HG03571 (cell line): ENCODE measurements at regions not wholly inside any gene's neighbourhood (a gene's known extent, or its start where the extent isn't known, plus 50 kb on each side); places are given as distances from the start of the nearest gene placed in this dataset.

Source experiments
- ATAC-seq: cut with Tn5 transposase; IDR thresholded peaks from one replicate; pipeline ENCODE4 v1.9.1; 2021; ENCODE audit not compliant: unreplicated experiment

DNA sequence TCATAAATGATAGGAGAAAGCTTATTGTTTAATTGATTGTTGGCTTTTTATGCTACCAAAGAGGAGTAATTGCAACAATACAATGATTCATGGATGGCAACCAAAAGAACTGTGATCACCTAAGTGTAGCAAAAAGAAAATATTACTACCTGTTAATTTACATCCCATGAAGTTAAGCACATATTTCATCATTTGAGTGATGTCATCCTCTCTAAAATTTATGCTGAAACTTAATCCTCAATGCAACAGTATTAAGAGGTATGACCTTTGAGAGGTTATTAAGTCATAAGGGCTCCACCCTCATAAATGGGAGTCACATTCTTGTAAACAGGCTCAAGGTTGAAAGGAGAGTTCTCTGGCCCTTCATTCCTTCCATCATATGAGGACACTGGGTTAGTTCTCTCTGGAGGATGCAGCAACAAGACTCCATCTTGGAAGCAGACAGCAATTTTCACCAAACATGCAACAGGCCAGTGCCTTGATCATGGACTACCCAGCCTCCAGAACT is 190.6 kb upstream of the GRIK2 start:
- no peak for ATAC-seq

DNA sequence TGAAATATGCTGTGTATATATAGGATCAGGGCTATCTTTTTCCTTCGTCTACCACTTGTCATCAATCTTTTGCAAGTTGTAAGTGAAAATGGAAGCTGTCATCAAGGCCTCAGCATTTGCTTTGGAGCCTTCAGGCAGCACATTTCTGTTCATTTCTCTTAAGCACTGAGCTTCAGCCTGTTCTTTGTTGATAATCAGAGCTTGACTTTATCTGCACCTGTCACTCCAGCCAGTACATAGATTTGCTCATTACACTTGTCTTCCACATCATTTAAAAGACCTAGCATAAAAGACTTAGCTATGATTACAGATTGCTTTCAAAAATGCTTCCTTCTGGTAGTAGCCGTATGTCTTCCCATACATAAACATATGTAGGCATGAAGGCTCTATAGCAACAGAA is 189.8 kb upstream of the GRIK2 start:
- ATAC-seq, result no peak

DNA sequence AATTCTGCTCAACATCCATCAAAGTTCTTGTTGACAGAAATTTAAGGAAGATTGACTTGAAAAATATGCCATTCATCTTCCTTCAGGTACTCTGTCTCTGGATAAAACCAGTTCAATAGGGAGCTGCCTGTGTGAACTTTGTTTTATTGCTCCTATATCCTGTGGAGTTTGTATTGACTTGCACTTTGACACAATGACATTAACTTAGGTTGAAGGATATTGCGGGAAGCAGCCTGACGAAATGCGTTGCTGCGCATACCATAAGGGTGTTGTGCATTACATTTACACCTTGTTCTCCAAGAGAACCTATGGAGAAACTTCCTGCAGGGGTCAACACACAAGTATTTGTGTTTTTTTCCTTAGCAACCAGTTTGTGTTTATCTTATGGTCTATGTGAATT is 185.4 kb upstream of the GRIK2 start:
- ATAC-seq, result no peak

DNA sequence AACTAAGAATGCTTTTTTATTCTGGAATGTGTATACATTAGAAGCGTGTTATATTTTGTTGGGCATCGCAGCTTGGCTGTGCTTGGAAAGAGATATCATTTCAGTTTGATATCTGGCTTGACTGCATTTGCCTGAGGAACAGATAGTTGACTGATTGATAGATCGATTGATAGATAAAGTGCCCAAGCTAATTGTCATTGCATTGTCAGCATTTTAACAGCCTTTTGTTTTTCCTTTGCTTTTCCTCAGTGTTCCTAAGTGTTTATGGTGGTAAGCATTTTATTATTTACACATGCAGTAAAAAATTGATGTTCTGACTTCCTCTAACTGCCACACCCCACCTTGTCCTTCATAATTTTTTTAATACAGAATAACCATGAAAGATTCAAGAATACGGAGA is 180.9 kb upstream of the GRIK2 start:
- ATAC-seq, result no peak

DNA sequence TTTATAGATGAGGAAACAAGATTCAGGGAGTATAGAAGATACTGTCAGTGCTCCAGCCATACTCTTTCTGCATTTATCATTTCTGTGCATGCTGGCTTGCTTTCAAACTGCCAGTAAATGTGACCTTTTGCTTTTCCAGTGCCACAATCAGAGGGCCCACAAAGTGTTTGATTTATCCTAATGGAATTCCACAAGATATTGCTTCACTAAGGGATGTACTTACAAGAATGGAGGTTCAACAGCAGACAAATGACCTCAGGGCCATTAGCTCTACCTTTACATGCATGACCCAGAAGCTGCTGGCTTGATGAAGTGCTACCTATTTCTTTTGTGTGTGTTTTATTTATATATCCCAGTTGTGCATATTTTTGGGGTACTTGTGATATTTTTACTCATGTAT is 171.5 kb upstream of the GRIK2 start:
- ATAC-seq, result no peak

DNA sequence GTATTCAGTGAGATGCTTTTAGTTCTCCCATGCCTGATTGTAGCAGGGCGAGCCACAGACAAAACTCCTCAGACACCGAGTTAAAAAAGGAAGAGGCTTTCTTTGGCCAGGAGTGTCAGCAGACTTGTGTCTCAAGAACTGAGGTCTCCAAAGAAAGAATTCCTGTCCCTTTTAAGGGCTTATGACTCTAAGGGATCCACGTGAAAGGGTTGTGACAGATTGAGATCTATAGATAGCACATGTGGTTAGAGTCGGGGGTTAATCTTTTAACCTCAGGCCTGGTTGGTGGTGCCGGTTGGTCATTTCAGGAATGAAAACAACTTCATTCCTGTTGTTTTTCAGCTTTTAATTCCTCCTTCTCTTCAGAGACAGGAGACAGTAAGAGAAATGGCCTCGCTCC is 168.8 kb upstream of the GRIK2 start:
- ATAC-seq, result no peak

DNA sequence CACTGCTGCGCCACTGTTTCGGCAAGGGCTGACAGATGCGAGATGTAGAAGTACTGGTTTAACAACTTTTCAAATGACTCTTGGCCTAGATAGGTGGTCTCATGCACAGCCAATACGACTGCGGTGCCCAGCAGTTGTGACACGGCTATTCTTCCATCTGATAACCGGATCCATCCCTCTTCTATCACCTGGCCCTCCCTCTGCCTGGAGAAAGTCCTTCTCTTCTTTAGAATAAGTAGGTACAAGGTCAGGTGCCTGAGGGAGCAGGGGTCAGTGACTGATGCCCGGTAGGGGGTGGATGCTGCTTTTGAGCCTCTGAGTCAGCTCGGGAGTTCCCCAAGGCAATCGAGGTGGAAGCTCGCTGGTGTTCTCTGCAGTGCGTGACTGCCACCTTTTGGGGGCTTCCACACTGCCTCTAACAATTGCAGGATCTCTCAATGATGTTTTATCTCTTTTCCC is 166.8 kb upstream of the GRIK2 start:
- no peak for ATAC-seq

DNA sequence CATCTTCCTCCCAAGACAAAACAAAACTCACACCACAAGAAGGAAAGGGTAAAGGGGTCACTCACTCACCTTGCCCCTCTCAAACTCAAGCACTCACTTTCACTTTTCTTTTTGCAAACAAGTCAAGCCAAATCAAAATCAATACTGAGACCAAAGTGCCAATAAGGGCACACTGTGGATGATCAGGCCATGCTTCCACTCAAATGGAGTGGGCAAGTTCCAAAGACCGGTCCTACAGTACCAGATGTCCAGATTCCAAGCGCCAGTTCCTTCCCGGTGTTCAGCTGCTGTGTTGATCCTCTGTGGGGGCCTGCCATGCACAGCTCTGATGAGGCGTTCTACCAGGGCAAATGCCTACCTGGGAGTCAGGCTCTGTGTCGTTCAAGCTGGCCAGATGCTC is 162.6 kb upstream of the GRIK2 start:
- ATAC-seq, result no peak

DNA sequence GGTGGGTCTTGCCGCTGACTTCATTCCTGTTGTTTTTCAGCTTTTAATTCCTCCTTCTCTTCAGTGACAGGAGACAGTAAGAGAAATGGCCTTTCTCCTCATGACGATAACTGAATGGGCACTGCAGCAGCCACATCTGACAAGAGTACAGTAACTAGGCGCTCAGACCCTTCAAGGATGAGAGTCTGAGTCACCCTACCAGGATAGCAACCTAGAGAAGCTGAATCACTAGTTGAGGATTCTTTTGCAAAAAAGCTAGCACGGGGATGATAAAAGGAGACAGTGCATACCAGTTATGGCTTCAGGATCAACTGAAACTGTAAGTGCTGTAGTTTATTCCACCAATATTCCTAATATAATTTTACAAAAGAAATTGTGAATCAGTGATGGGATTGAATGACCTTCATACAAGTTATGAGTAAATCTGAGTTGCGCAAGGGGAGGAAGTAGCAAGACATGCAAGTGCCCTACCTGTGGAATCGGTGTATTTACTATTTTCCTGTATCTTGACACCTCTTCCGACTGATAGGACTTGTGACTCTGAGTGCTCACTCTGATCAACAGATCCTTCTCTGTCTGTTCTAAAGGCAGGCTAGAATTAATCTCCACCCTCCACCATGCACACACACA is 161.8 kb upstream of the GRIK2 start:
- no peak for ATAC-seq

DNA sequence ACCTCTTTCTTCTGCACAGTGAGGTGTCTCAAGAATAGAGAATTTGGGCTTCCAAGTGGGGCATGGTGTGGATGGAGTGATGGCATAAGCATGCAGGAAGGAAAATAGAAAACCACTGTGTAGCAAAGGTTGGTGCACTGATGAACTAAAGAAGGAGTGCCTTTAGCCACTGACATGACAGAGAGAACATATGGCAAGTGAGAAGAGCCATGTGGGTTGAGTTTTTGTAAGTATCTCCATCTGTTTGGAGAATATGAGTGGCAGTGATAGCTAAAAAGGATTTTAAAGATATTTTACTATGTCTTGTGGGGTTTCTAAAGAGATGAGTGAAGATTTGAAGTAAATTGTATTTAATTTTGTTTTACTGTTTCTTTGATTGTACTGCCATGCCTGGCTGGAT is 160.5 kb upstream of the GRIK2 start:
- ATAC-seq, result no peak

DNA sequence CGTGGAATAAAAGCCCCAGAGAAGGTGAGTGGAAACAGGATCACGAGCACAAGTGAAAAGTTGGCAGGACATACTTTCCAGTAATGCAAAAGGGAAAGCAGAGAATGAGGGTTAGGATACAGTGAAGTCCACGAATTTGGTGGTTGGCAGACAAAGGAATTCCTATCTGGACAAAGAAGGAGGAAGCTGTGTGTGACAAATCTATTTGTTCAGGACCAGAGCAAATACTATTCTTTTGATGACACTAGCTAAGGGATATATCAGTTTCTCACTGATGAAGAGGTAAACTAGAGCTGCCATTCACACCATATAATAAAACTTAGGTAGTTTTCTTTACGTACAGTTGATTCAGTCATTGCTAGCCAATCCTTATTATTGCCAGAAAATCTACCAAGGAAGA is 156.8 kb upstream of the GRIK2 start:
- no peak for ATAC-seq

DNA sequence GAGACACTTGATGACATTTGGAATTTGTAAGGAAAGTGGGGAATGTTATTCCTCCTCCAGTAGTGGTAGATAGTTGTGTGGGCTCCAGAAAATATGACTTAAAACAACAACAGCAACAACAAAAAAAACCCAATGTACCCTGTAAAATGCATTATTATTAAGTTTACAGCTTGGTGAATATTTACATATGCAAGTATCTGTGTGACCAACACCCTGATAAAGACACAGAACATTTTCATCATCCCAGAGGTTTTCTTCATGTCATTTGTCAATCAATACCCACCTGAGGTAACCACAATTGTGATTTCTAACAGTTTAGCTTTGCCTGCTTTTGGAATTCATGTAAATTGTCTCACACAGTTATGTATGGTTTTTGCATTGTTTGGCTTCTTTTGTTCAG is 152.1 kb upstream of the GRIK2 start:
- no peak for ATAC-seq

DNA sequence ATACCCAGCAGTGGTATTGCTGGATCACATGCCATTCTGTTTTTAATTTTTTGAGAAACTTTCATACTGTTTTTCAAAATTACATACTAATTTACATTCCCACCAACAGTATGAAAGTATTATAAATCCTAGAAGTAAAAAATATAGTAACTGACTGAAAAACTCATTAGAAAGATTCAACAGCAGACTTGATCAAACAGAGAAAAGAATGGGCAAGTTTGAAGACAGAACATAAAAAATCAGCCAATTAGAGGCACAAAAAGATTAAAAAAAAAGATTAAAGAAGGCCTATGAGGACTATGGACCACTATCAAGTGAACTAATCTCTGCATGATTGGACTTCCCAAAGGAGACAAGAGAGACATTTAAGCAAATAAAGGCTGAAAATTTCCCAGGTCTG is 144.0 kb upstream of the GRIK2 start:
- no peak for ATAC-seq

DNA sequence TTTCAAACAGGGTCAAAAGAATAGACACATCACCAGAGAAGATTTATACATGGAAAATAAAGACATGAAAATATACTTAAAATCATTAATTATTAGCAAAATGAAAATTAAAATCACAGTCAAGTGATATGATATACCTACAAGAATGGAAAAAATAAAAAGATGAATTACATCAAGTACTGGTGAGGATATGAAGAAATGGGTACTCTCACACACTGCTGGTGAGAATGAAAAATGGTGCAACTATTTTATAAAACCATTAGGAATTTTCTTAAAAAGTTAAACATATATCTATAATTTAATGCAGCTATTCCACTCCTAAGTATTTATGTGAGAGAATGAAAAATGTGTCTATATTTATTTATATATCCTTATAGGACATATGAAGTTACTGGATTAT is 136.3 kb upstream of the GRIK2 start:
- ATAC-seq, result no peak

DNA sequence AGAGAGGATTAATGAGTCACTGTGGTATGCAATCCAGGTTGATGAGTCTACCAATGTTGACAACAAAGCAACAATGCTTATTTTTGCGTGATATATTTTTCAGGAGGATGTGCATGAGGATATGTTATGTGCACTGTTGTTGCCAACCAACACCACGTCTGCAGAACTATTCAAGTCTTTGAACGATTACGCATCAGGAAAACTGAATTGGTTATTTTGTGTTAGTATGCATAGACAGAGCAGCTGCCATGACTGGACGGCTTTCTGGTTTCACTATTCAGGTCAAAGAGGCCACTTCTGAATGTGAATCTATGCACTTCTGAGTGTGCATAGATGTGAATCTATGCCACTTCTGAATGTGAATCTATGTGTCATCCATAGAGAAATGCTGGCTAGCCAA is 134.0 kb upstream of the GRIK2 start:
- no peak for ATAC-seq

DNA sequence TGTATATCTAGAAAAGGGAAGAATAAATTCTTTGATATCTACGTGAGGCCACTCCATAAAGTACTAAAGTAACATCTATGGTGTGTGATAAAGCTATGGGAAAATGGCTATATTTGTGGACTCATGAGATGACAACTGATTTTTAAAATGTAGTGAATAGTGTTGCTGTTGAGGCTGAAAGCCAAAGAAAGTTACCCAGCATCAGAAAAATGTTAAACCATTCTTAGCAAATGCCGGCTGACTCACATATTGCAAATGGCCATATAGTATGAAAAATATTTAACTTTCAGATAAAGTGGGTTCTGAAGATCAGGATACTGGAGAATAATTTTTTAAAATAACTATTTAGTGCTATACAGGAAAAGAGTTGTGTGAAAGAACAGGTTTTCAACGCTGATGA is 129.9 kb upstream of the GRIK2 start:
- no peak for ATAC-seq

DNA sequence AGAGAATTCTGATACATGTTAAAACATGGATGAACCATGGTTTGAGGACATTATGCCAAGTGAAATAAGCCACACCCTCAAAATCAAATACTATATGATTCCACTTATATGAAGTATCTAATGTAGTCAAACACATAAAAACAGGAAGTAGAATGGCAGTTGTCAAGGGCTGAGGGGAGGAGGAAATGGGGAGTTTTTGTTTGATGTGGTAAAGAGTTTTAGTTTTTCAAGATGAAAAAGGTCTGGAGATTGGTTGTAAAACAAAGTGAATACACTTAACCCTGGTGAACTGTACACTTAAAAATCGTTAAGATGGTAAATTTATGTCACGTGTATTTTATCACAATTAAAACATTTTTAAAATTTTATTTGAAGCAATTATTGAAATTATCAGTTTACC is 127.4 kb upstream of the GRIK2 start:
- no peak for ATAC-seq

DNA sequence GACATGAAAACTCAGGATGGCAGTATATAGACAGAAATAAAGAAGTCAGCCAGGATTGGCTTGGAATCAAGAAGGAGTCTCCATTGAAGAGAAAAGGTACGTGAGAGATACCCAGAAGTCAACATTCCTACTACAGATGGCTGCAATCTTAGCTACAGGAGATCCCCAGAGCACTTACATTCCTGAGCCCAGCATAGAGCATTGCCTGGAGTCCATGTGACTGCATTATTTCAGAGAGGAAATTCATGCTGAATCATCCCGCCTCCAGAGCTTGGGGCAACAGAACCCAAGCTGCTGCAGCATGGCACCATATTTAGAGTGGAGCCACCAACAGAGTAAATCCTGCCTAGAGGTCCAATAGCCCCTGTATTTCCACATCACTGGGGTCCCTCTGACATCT is 125.0 kb upstream of the GRIK2 start:
- no peak for ATAC-seq

DNA sequence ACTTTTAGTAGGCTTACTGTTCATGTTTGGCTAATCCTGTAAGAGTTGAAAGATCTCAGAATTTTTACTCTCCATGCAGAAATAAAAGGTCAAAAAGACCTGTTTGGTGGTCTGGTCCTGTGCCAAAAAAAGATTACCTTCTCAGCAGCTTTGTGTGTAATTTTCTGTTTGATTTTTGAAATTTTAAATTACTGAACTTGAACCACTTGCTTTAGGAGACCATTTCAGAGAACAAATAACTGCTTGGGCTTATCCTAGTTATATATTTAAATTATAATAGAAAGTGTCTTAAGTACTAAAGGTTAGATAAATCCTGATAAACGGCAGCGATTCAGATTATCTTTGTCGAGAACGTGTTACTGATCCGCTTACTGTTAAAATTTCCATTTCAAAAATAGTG is 118.3 kb upstream of the GRIK2 start:
- ATAC-seq, result no peak

DNA sequence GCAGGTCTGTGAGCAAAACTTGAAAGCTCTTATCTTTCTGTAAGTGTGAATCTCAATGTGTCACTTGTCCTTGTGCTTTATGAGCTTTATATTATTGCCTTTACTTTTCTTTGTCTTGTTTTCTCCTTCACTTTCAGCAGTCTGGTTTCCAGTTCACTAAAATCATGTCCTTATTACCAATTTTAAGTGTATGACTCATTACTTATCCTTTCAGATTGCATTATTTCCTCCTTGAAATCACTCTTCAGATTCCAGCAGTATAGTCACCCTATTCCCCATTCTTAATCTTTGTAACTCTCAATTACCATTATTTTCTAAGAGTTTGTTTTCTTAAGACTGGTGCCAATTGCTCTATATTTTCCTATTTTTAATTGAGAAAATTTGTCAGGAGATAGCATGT is 117.4 kb upstream of the GRIK2 start:
- no peak for ATAC-seq

DNA sequence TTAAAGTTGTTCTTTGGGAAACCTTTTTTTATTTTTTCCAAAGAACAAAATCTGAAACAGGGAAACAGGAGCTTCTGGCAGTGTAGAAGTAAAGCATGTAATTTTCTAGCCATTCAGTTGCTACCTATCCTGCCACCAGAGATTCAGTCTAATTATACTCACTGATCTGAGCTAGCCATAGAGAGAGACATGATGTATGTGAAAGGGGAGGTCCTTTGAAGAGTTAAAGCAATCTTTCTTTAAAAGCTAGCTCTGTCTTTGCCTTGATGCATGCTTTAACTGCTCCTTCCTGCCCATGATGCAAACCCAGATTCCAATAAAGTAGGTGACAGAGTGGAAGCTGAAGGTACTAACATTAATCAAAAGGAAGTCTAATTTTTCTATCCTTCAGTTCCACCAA is 114.1 kb upstream of the GRIK2 start:
- no peak for ATAC-seq

DNA sequence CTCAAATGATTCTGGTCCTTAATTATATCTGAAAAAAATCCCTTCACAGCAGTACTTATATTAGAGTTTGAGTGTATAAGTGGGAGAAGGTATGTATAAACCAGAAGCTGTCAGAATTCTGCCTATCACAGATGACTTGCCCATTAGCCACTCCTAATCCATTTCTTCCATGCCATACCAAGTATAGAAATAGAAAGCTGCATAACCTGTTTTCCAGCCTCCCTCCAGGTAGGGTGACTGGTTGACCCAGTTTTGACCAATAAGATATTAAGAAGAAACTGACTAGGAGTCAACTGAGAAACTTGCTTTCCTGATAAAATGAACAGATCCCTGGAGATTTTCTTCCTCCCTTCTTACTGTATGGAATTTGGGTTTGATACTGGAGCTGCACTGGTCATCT is 112.2 kb upstream of the GRIK2 start:
- no peak for ATAC-seq

DNA sequence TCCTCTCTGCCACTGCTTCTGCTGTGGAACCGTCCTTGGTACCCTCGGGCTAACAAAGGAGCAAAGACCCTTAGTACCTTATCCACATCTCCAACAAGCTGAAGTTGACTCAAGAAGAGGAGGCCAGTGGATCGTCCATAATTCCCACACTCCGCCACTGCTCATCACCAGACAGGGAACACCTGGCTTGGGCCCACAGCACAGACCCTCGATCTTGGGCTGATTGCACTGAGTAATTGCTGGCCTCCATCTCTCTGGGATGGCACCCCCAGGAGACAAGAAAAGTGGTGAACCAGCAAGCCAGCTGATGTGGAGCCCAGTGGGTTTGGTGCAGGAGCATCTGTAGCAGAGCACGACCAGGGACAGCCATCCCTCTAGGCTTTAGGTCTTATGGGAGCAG is 109.4 kb upstream of the GRIK2 start:
- no peak for ATAC-seq

DNA sequence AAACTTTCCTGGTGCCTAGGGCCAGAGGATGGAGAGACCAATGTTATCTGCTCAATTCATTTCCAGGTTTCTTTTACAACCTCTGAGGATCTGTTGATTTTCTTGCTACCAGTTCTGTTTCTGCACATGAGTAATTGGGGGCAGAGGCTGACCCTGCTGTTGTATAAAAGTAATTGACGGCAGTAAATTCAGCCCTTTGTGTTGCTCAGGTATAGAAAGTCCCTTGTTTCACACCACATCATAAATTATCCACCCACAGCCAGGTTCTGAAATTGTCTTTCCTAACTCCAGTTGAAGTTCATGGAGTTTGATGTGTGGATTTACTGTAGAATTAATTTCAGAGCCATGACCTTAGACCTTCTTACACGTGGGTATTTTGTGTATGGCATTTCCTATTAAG is 107.4 kb upstream of the GRIK2 start:
- ATAC-seq, result no peak
